ENCODE measurements at regions not wholly inside any gene's neighbourhood (a gene's known extent, or its start where the extent isn't known, plus 50 kb on each side); places are given as distances from the start of the nearest gene placed in this dataset.

DNA sequence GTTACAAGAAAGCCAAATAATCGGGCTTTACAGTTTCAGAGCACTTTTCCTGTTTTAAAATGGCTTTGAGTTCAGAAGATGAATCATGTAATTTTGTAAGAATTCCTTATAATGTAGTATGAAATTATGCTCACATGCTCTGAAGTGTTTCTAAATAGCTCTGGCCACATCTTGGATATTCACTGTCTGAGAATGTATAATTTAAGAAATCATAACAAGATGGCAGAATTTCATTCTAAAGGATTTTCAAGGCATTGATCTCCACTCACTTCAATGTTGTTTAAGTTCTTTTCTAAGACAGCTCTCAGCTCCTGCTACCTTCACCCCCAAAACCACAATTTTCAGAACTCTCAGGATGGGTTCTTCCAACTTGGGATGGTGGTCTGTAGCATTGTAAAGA is 180.1 kb downstream of the DACT1 start:
- Histone ChIP-seq H3K4me1 (ENCODE audit: insufficient read depth, low read length, poor library complexity, severe bottlenecking) (no peaks in the 10 kb centered on the region), H3K9me3 (ENCODE audit: low read length) (no peaks in the 10 kb centered on the region), H3K9me2 (ENCODE audit: insufficient read depth, low read length) (no peaks in the 10 kb centered on the region), H2AFZ (ENCODE audit: low read length) (no peak overlapping the region), H3K27ac (ENCODE audit: low read depth, low read length, poor library complexity, severe bottlenecking) (no peak overlapping the region), H4K20me1 (ENCODE audit: insufficient read depth, low read length) (no peaks in the 10 kb centered on the region), H3K4me3 (ENCODE audit: low read depth, low read length, poor library complexity, severe bottlenecking) (no peak overlapping the region), H3K36me3 (ENCODE audit: insufficient read depth, low read length) (no peaks in the 10 kb centered on the region), H3K4me2 (ENCODE audit: low read length) (no peak overlapping the region), H3K79me2 (ENCODE audit: insufficient read depth, low read depth, low read length) (no peaks in the 10 kb centered on the region)
- no peak for DNase-seq (ENCODE audit: low spot score)
- BruUV-seq (replicated peaks) = no TSS peak
- POLR2A ChIA-PET = no interaction called here
- CTCF ChIA-PET (ENCODE audit: unreplicated experiment) = no interaction called here
- TF ChIP-seq, protein P1, sequence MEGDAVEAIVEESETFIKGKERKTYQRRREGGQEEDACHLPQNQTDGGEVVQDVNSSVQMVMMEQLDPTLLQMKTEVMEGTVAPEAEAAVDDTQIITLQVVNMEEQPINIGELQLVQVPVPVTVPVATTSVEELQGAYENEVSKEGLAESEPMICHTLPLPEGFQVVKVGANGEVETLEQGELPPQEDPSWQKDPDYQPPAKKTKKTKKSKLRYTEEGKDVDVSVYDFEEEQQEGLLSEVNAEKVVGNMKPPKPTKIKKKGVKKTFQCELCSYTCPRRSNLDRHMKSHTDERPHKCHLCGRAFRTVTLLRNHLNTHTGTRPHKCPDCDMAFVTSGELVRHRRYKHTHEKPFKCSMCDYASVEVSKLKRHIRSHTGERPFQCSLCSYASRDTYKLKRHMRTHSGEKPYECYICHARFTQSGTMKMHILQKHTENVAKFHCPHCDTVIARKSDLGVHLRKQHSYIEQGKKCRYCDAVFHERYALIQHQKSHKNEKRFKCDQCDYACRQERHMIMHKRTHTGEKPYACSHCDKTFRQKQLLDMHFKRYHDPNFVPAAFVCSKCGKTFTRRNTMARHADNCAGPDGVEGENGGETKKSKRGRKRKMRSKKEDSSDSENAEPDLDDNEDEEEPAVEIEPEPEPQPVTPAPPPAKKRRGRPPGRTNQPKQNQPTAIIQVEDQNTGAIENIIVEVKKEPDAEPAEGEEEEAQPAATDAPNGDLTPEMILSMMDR (conservative IDR thresholded peaks at IDR 0.05; ENCODE audit: low read length) = no peak
- intact Hi-C loops (cut with micrococcal nuclease; ENCODE audit: unreplicated experiment) = no loop called here

DNA sequence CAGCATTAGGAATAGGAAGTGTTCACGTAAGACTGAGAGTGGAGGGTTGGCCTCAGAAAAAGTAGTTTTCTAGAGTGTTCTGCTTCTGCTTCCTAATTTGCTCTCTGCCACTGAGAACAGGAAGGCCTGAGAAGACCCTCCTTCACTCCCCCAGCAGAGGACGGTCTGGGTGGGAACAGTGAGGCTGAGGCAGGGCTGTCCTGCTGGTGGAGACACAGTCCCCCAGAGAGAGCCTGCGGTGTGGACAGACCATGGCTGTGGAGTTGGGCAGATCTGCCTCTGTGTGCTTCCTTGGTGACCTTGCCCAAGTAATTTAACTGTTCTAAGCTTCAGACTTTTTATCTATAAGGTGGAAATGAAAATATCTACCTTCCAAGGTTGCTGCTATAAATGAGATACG is 182.3 kb downstream of the DACT1 start:
- H3K36me3 ChIP-seq (ENCODE audit: insufficient read depth, low read length) = no peaks in the 10 kb centered on the region
- H3K4me3 ChIP-seq (ENCODE audit: low read depth, low read length, poor library complexity, severe bottlenecking) = no peak overlapping the region
- no peaks in the 10 kb centered on the region for H3K9me2 ChIP-seq (ENCODE audit: insufficient read depth, low read length)
- no peaks in the 10 kb centered on the region for H3K79me2 ChIP-seq (ENCODE audit: insufficient read depth, low read depth, low read length)
- CTCF ChIA-PET (ENCODE audit: unreplicated experiment) = no interaction called here
- TF ChIP-seq, protein P1 (conservative IDR thresholded peaks at IDR 0.05; ENCODE audit: low read length) = no peak
- TF ChIP-seq EZH2phosphoT487 (IDR thresholded peaks at IDR 0.05; ENCODE audit: borderline replicate concordance, low read depth, low read length) = no peak
- H2AFZ ChIP-seq (ENCODE audit: low read length) = no peak overlapping the region
- H3K27ac ChIP-seq (ENCODE audit: low read depth, low read length, poor library complexity, severe bottlenecking) = no peak overlapping the region
- H3K4me1 ChIP-seq (ENCODE audit: insufficient read depth, low read length, poor library complexity, severe bottlenecking) = no peaks in the 10 kb centered on the region
- no peak overlapping the region for H3K4me2 ChIP-seq (ENCODE audit: low read length)
- no peak for DNase-seq (ENCODE audit: low spot score)
- POLR2A ChIA-PET = no interaction called here
- no peaks in the 10 kb centered on the region for H4K20me1 ChIP-seq (ENCODE audit: insufficient read depth, low read length)
- BruUV-seq (replicated peaks) = no TSS peak
- H3K9me3 ChIP-seq (ENCODE audit: low read length) = no peaks in the 10 kb centered on the region
- intact Hi-C loops (cut with micrococcal nuclease; ENCODE audit: unreplicated experiment) = no loop called here

DNA sequence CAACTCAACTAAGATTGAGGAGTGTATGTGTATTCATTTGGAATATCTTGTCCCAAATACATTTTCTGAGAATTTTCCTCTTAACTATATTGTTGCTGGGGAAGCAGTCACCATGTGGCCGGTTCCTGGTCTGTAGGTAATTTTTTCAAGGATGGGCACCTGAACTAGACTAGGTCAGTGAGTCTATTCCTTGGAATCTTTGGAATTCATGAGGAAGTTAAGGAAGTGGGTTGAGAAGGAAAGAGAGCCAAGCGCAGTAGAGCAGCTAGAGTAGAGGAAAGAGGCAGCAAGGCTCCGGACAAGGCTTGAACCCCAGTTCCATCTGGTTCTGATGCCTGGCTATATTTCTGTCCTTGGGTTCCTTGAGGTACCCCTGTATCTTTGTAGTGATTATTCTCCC is 183.7 kb downstream of the DACT1 start:
- POLR2A ChIA-PET = interaction anchor here (0.6 to 1.0 kb wide), 3 partner anchors 16 to 294 kb away, joined by 3 read pairs; no protein-coding TSS in a partner anchor
- H3K4me1 ChIP-seq (ENCODE audit: insufficient read depth, low read length, poor library complexity, severe bottlenecking) = no peaks in the 10 kb centered on the region
- H3K9me2 ChIP-seq (ENCODE audit: insufficient read depth, low read length) = no peaks in the 10 kb centered on the region
- TF ChIP-seq, protein P1 (conservative IDR thresholded peaks at IDR 0.05; ENCODE audit: low read length) = no peak
- no peak for TF ChIP-seq EZH2phosphoT487 (IDR thresholded peaks at IDR 0.05; ENCODE audit: borderline replicate concordance, low read depth, low read length)
- H2AFZ ChIP-seq (ENCODE audit: low read length) = no peak overlapping the region
- no peaks in the 10 kb centered on the region for H3K79me2 ChIP-seq (ENCODE audit: insufficient read depth, low read depth, low read length)
- DNase-seq (ENCODE audit: low spot score) = no peak
- no peak overlapping the region for H3K4me2 ChIP-seq (ENCODE audit: low read length)
- CTCF ChIA-PET (ENCODE audit: unreplicated experiment) = no interaction called here
- BruUV-seq (replicated peaks) = no TSS peak
- H3K9me3 ChIP-seq (ENCODE audit: low read length) = 0 out of 2 replicates have a peak, but pooled peaks cover under 1% of the 10 kb centered on the region
- no peak overlapping the region for H3K27ac ChIP-seq (ENCODE audit: low read depth, low read length, poor library complexity, severe bottlenecking)
- intact Hi-C loops (cut with micrococcal nuclease; ENCODE audit: unreplicated experiment) = no loop called here
- H3K36me3 ChIP-seq (ENCODE audit: insufficient read depth, low read length) = no peaks in the 10 kb centered on the region
- no peak overlapping the region for H3K4me3 ChIP-seq (ENCODE audit: low read depth, low read length, poor library complexity, severe bottlenecking)
- H4K20me1 ChIP-seq (ENCODE audit: insufficient read depth, low read length) = no peaks in the 10 kb centered on the region

Data from OCI-LY7 (cell line).